Endodermal cell (in vitro differentiated cells): ENCODE measurements at regions not wholly inside any gene's neighbourhood (a gene's known extent, or its start where the extent isn't known, plus 50 kb on each side); places are given as distances from the start of the nearest gene placed in this dataset.
A peak's percentile ranks its signal among the peaks of the same experiment; 100 is the strongest.

Experiments used
- DNase-seq: peaks from one replicate; pipeline ENCODE4 v3.0.0-alpha.2; 2017
- H3K27ac ChIP-seq: 2 replicates; pipeline ENCODE4 v1.5.1; 2013; ENCODE audit warnings: mild to moderate bottlenecking, low read depth, low read length, moderate library complexity
- H3K27me3 ChIP-seq: 2 replicates; pipeline ENCODE4 v1.6.1; 2013; ENCODE audit warnings: mild to moderate bottlenecking, low read length, moderate library complexity; ENCODE audit not compliant: insufficient read depth, control insufficient read depth, poor library complexity, severe bottlenecking
- H3K36me3 ChIP-seq: 2 replicates; pipeline ENCODE4 v1.7.0; 2013; ENCODE audit warnings: mild to moderate bottlenecking, low read length, moderate library complexity; ENCODE audit not compliant: control insufficient read depth, insufficient read depth
- H3K4me1 ChIP-seq: one replicate; pipeline ENCODE4 v1.7.0; 2013; ENCODE audit warnings: low read length; ENCODE audit not compliant: control insufficient read depth, insufficient read depth
- H3K4me3 ChIP-seq: 2 replicates; pipeline ENCODE4 v1.5.1; 2013; ENCODE audit warnings: mild to moderate bottlenecking, low read length, moderate library complexity
- H3K9ac ChIP-seq: 2 replicates; pipeline ENCODE4 v1.6.1; 2013; ENCODE audit warnings: mild to moderate bottlenecking, low read length, moderate library complexity; ENCODE audit not compliant: poor library complexity, severe bottlenecking; ENCODE audit errors: extremely low read depth
- H3K9me3 ChIP-seq: 2 replicates; pipeline ENCODE4 v1.6.1; 2013; ENCODE audit warnings: mild to moderate bottlenecking, low read length, moderate library complexity; ENCODE audit not compliant: control insufficient read depth
- H3K27ac Mint-ChIP-seq: 2 replicates; pipeline ENCODE4 v1.8.0; 2020; ENCODE audit warnings: mixed read lengths
- H3K27me3 Mint-ChIP-seq: 2 replicates; pipeline ENCODE4 v1.8.0; 2021; ENCODE audit warnings: mild to moderate bottlenecking, mixed read lengths; ENCODE audit not compliant: insufficient read depth
- H3K36me3 Mint-ChIP-seq: 2 replicates; pipeline ENCODE4 v1.8.0; 2020; ENCODE audit warnings: low read depth, mixed read lengths
- H3K4me1 Mint-ChIP-seq: 2 replicates; pipeline ENCODE4 v1.8.0; 2020; ENCODE audit warnings: mixed read lengths
- H3K4me3 Mint-ChIP-seq: 2 replicates; pipeline ENCODE4 v1.8.0; 2020; ENCODE audit warnings: mild to moderate bottlenecking, moderate library complexity, mixed read lengths
- H3K9me3 Mint-ChIP-seq: 2 replicates; pipeline ENCODE4 v1.8.0; 2020; ENCODE audit warnings: mild to moderate bottlenecking, mixed read lengths
- WGBS, 2 experiments: methylation state at CpG; one replicate each; pipeline versions ENCODE4 v1.1.5 to v1.1.7; 2013; ENCODE audit warnings: missing lambda C conversion rate in 2 of 2, mixed read lengths in 1 of 2; ENCODE audit not compliant: insufficient coverage in 1 of 2, insufficient read length in 1 of 2; 5-methylcytosine and 5-hydroxymethylcytosine counted together
- TF ChIP-seq, protein P1 (sequence below): fragments of 200-600 bp; sonication (generic); conservative IDR thresholded peaks from 2 replicates; pipeline ENCODE4 v1.5.0; 2021; ENCODE audit warnings: antibody characterized with exemption, mild to moderate bottlenecking

DNA sequence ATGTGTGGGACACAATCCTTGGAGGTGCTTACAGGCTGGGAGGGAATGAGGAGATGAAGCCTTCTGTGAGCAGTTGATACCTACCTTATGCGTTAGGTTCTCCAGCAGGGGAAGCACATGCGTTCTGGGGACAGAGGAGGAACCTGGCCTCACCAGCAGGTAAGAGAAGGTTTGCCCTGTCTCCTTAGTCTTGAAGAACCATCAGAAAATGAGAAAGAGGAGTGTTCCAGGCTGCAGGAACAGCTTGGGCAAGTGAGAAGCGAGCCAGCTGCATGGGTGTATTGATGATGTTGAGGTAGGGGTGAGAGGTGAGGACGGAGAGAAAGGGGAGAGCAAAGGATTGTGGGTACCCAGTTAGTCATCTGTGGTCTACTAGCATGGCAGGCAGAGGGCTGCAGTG is 156.9 kb upstream of the MVB12B start:
- Mint-ChIP-seq H3K4me3 (no peak overlapping the region), H3K4me1 (no peaks in the 10 kb centered on the region), H3K27ac (no peak overlapping the region), H3K9me3 (no peaks in the 10 kb centered on the region), H3K27me3 (peaks cover 12% of the 10 kb centered on the region), H3K36me3 (no peaks in the 10 kb centered on the region)
- 88 to 90% methylated on average over 3 to 4 of the region's 4 CpGs for WGBS, 2 experiments
- no peak overlapping the region for H3K9ac ChIP-seq
- H3K9me3 ChIP-seq, result no peaks in the 10 kb centered on the region
- DNase-seq, result no peak
- no peak overlapping the region for H3K4me3 ChIP-seq
- TF ChIP-seq, protein P1, sequence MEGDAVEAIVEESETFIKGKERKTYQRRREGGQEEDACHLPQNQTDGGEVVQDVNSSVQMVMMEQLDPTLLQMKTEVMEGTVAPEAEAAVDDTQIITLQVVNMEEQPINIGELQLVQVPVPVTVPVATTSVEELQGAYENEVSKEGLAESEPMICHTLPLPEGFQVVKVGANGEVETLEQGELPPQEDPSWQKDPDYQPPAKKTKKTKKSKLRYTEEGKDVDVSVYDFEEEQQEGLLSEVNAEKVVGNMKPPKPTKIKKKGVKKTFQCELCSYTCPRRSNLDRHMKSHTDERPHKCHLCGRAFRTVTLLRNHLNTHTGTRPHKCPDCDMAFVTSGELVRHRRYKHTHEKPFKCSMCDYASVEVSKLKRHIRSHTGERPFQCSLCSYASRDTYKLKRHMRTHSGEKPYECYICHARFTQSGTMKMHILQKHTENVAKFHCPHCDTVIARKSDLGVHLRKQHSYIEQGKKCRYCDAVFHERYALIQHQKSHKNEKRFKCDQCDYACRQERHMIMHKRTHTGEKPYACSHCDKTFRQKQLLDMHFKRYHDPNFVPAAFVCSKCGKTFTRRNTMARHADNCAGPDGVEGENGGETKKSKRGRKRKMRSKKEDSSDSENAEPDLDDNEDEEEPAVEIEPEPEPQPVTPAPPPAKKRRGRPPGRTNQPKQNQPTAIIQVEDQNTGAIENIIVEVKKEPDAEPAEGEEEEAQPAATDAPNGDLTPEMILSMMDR, result no peak
- H3K27ac ChIP-seq, result no peak overlapping the region
- no peaks in the 10 kb centered on the region for H3K27me3 ChIP-seq
- no peaks in the 10 kb centered on the region for H3K4me1 ChIP-seq
- no peaks in the 10 kb centered on the region for H3K36me3 ChIP-seq

DNA sequence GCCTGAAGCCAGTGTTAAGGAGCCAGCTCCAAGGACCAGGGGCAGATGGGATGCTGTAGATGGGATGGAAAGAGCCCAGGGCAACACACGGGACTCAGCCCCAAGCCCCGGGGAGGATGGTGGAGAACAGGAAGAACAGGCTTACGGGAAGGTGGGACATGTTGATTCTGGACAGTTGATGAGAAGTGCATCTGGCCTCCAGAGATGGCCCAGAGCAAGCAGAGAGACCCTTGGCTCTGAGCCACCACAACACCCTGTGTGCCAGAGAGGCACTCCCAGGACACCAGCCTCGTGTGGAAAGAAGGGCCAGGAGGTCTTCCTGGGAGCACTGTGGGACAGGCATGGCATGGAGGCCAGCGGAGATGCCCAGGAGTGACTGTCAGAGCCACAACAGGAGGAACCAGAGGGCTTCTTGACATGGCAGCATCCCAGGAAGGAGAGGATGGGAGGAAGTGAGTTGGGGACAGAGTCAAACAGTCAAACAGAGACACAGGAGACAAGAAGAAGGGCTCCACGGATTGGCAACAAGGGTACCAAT is 156.3 kb upstream of the MVB12B start:
- WGBS, 2 experiments, result 91% methylated on average over 5 to 6 of the region's 6 CpGs
- H3K36me3 Mint-ChIP-seq, result no peaks in the 10 kb centered on the region
- Histone ChIP-seq H3K4me1 (no peaks in the 10 kb centered on the region), H3K27ac (no peak overlapping the region), H3K9me3 (no peaks in the 10 kb centered on the region), H3K36me3 (no peaks in the 10 kb centered on the region), H3K9ac (no peak overlapping the region), H3K27me3 (no peaks in the 10 kb centered on the region), H3K4me3 (no peak overlapping the region)
- H3K27ac Mint-ChIP-seq, result no peak overlapping the region
- DNase-seq, result peak; percentile 22
- no peaks in the 10 kb centered on the region for H3K9me3 Mint-ChIP-seq
- peaks cover 12% of the 10 kb centered on the region for H3K27me3 Mint-ChIP-seq
- H3K4me3 Mint-ChIP-seq, result no peak overlapping the region
- no peaks in the 10 kb centered on the region for H3K4me1 Mint-ChIP-seq
- TF ChIP-seq, protein P1, result no peak

- H3K9me3 Mint-ChIP-seq, result peaks cover 6% of the 10 kb centered on the region
- H3K27ac Mint-ChIP-seq, result no peak overlapping the region
- Histone ChIP-seq H3K4me1 (no peaks in the 10 kb centered on the region), H3K4me3 (no peak overlapping the region), H3K27ac (no peak overlapping the region), H3K36me3 (no peaks in the 10 kb centered on the region), H3K27me3 (no peaks in the 10 kb centered on the region), H3K9me3 (no peaks in the 10 kb centered on the region), H3K9ac (no peak overlapping the region)
- no peaks in the 10 kb centered on the region for H3K36me3 Mint-ChIP-seq
- H3K4me3 Mint-ChIP-seq, result no peak overlapping the region
- H3K4me1 Mint-ChIP-seq, result no peaks in the 10 kb centered on the region
- no peak for DNase-seq
- 90 to 100% methylated on average over 1 to 4 of the region's 8 CpGs for WGBS, 2 experiments
- H3K27me3 Mint-ChIP-seq, result peaks cover 12% of the 10 kb centered on the region
- TF ChIP-seq, protein P1, result no peak
Measured at GRCh38 chr9:126171641-126172040, 155.0 kb upstream of the MVB12B start.
